22Rv1 (cell line): ENCODE measurements at regions not wholly inside any gene's neighbourhood (a gene's known extent, or its start where the extent isn't known, plus 50 kb on each side); places are given as distances from the start of the nearest gene placed in this dataset.

ENCODE experiments used
- CTCF ChIP-seq: fragments of 450-650 bp; IDR thresholded peaks from 2 replicates; pipeline ENCODE4 v1.5.1; 2017; ENCODE audit warnings: mild to moderate bottlenecking
- ZFX ChIP-seq: fragments of 450-650 bp; IDR thresholded peaks from 2 replicates; pipeline ENCODE4 v1.6.1; 2017; ENCODE audit warnings: antibody characterized with exemption, borderline replicate concordance

DNA sequence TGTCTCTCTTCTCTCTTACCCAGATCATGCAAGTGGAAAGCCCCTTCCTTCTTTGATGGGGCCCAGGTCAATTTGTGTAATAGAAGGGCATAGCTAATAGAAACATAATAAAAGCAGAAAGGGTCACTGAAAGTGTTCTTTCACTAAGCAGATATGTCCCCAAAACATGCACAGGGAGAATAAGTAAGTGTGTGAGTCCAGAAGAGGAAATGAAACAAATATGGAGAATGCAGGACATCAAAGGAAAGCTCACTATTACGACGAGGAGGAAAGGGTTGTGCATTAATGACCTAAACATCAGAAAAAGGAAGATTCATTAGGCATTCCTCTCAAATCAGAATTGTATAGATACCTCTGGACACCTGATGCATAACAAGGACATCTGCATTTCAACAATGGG is 81.4 kb upstream of the SMYD2 start:
- no peak for TF ChIP-seq CTCF
- TF ChIP-seq ZFX: no peak
